ENCODE measurements at regions not wholly inside any gene's neighbourhood (a gene's known extent, or its start where the extent isn't known, plus 50 kb on each side); places are given as distances from the start of the nearest gene placed in this dataset.

- no peak for DNase-seq
Observed at GRCh38 chr4:152089584-152089983, 328.8 kb upstream of the GATB start.

DNA sequence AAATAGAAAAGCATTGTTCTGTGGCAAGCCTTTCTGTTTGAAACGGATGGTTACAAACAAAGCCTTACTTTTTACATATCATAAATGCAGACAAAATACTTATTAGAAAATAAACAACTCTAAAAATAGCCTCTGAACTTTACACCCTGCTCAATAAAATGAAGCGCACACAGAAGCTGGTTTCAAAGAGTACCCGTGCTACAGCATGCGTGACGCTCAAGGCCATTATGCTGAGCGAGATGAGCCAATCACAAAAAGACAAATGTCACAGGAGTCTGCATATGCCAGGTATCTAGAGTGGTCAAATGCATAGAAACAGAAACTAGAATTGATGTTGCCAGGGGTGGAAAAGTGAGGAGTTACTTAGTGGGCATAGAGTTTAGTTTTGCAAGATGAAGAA is 326.5 kb upstream of the GATB start:
- DNase-seq = no peak

GRCh38 chr4:152085657-152086056 is 324.9 kb upstream of the GATB start:
- DNase-seq = no peak

GRCh38 chr4:152083338-152083737 is 322.5 kb upstream of the GATB start:
- DNase-seq = no peak

GRCh38 chr4:152081024-152081423 is 320.2 kb upstream of the GATB start:
- no peak for DNase-seq

DNA sequence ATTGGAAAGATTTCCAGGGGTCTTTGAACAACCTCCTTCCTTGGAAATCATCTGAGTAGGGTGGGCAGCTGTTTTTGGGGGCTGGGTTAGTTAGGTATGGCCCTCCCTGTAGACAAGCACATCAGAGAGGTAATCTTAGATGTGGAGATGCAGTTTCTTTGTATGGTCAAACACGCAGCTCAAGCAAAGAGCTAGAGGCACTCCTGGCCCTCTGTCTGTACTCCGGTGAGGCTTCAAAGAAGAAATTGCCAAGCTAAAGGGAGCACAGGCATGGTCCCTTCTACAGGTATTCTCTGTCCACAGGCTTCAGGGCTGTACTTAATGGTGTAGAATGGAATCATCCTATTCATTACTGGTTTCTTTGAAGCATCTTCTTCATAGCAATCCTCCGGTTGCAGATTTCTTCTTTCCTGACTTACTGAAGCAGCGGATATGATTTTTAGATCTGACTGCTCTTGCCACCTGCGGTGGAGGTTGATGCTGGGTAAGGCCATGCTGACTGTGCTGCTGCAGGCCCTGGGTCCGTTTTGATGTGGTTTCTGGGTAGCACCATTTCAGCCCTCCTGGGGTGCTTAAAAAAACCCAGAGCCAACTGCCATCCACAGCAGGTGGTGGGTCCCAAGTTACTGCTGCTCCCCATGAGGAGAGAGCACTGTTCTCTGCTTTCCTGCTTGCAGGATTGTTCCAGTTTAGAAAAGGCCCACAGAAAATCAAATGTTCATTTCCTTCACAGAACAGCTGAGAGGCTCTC is 318.9 kb upstream of the GATB start:
- no peak for DNase-seq

- no peak for DNase-seq
Observed at GRCh38 chr4:152079079-152079478, 318.3 kb upstream of the GATB start.

GRCh38 chr4:152077582-152077981 is 316.8 kb upstream of the GATB start:
- DNase-seq = no peak

DNA sequence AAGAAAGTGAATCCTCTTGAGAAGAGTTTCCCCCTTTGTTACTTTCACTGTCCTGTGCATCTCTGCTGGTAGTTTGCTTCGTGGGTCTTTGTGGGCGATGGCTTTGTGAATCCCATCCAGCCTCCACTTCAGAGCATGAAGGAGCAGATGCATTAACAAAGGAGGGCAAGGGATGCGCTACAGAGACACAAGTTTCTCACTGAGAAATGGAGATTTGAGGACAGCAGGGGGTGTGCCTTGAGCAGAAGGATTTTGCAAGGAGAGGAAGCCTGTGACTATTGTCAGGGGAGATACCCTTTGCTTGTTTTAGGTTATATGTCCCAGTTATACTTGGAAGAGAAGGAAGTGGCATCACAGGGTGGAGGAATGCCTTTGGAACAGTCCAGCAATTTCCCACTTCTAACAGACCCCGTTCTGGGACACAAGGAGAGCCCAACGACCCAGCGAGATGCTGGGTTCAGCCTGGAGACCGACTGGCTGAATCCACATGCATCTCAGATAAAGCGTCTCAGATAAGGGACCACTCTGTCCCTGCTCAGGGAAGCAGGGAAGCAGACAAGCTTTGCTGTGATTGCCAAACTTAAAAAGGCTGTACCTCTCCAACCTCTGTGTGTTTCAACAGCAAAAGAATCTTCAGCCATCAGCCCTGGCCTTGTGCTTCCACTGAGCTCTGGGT is 314.6 kb upstream of the GATB start:
- no peak for DNase-seq

DNA sequence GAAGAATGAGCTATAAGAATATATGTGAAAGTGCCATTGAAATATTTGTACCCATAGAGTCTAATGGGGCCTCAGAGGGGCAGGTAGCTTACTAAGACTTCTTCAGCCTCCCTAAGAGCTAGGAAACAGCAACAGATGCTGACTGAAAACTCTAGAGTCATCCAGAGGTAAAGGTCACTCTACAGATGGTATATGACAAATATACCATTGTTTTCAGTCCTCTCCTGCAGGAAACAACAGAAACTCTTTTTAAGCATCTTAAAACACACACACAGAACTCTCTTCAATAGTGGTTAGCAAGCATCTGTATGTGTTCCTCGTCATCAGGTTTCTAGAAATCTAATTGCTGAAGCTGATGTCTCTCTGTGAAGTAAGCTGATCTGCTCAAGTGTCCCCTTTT is 313.8 kb upstream of the GATB start:
- DNase-seq = no peak

GRCh38 chr4:152074088-152074437 is 313.3 kb upstream of the GATB start:
- DNase-seq = no peak

- no peak for DNase-seq
Observed at GRCh38 chr4:152073351-152074087, 312.7 kb upstream of the GATB start.

DNA sequence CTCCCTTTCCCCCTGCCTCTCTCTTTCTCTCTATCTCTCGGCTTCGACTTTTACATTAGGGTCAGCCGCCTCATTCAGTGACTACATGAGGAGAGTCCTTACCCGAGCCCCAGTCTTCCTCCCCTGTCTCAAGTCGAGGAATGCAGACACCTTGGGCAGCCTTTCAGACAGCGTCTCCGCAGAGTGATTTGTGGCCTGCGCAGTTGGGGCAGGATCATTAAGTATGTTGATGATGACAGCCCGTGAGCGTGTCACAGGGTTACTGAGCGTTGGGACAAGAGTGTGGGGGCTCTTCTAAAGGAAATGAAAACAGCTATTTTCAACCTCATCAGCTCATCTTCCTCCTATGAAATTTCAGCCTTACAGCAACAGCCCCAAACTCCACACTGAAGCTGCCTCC is 312.1 kb upstream of the GATB start:
- no peak for DNase-seq

GRCh38 chr4:152072001-152072485 is 311.2 kb upstream of the GATB start:
- DNase-seq = no peak

GRCh38 chr4:152070854-152071253 is 310.0 kb upstream of the GATB start:
- DNase-seq = no peak

GRCh38 chr4:152068866-152069265 is 308.1 kb upstream of the GATB start:
- no peak for DNase-seq

- no peak for DNase-seq
Observed at GRCh38 chr4:152065545-152065944, 304.7 kb upstream of the GATB start.

DNA sequence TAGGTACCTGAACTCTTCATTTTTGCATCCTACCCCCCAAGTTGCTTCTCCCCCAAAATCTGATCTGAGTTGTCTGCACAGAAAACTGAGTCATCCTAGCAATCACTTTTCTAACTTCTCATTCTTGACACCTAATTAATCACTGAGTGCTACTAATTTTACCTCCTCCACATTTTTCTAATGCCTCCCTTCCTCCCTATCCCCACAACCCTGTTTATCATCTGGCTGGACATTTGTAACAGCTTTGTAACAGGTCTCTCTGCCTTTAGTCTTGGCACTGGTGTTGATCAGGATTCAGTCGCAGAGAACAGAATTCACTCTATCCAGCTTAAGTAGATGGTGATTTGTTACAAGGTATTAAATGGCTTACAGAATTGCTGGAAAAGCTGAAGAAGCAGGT is 303.9 kb upstream of the GATB start:
- no peak for DNase-seq

DNA sequence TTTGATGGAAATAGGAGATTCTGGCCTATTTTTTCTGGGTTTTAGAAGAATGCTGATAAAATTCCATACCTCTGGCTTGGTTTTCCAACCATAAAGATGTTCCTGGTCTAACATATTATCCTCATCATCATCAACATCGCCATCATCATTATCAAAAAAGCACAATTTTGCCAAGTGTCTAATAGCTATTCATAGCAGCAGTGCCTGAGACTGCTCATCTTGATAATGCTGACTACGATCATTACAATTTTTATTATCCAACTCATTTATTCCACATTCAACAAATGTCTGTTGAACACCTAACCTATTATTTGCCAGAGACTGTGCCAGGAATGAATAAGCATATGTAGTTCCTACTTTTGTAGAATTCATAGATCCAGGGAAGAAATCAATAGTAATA is 303.5 kb upstream of the GATB start:
- DNase-seq = no peak

- DNase-seq = no peak
Observed at GRCh38 chr4:152063621-152064240, 302.9 kb upstream of the GATB start.

DNA sequence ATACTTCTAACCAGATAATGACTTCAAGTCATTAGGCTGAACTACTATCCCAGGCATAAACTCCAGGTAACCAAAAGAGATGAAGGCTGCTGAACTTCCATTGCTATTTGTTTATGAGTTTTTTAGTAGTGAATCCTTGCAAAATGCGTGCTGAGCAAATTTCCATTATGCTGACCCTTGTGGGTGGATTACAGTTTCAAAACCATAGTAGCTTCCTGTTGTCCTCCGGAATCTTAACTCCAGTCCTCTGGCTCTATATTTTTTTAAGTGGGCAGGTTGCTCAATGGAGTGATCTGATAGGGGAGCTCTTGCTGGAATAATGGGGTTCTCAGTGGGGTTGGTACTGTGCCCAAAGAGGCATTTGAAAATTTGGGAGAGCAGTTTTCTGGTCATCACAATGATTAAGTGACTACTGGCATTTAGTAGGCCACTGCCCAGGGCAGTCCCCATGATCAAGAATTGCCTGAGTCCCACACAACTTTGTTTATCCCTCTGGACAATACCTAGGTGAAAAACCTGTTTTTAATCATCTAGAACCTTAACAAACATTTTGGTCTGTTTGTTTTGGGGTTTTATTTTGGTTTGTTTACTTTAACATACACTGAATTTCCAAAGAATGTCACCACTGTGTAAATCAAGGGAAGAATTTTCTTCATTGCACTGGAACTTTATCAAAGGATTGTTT is 302.3 kb upstream of the GATB start:
- no peak for DNase-seq

- no peak for DNase-seq
Observed at GRCh38 chr4:152054731-152055130, 293.9 kb upstream of the GATB start.

All from activated CD8-positive, alpha-beta memory T cell treated with anti-CD3 and anti-CD28 coated beads, Interleukin-2, amount 50 U/mL, for 48 hours (primary cell).